HepG2 (cell line): ENCODE measurements at regions not wholly inside any gene's neighbourhood (a gene's known extent, or its start where the extent isn't known, plus 50 kb on each side); places are given as distances from the start of the nearest gene placed in this dataset.

Source experiments
- ATAC-seq: fragments of 200-7000 bp; cut with Tn5 transposase; 3 replicates; pipeline ENCODE4 v1.9.1; 2020; ENCODE audit warnings: mild to moderate bottlenecking, moderate library complexity
- BruUV-seq: library from RNA; stranded (reverse); fragments of 400-500 nt; replicated peaks from 2 replicates; lab custom pipeline; 2021; lab: Mats Ljungman, UMichigan
- CTCF ChIA-PET: fragments of 300-600 bp; formaldehyde crosslinking; extraction: SDS; loops from one replicate; lab custom pipeline; 2021; ENCODE audit warnings: low total read pairs, inconsistent platforms, low intra/inter-chr PET ratio; lab: Yijun Ruan, JAX
- POLR2A ChIA-PET: fragments of 350-600 bp; sonication (Branson Sonifier 250); formaldehyde crosslinking; loops from one replicate; lab custom pipeline; 2020; ENCODE audit warnings: antibody characterized with exemption, inconsistent platforms; lab: Yijun Ruan, JAX
- DNase-seq: peaks from one replicate; pipeline ENCODE4 v3.0.0-alpha.2; 2015; ENCODE audit warnings: low spot score
- FAIRE-seq: peaks from 3 replicates; lab custom pipeline; 2011; peaks lifted over from hg19 to GRCh38; lab: Jason Lieb, UNC
- H2AFZ ChIP-seq: one replicate; pipeline ENCODE4 v1.6.1; 2011; ENCODE audit warnings: low read length, inconsistent platforms
- H3K27ac ChIP-seq: fragments of 300-600 bp; 3 replicates; pipeline ENCODE4 v1.8.0; 2011; ENCODE audit warnings: mixed run types, mild to moderate bottlenecking, mixed read lengths, low read length, inconsistent platforms; ENCODE audit not compliant: insufficient read depth; ENCODE audit errors: extremely low read length
- H3K27me3 ChIP-seq, 2 experiments: fragments of 200-600 bp in 1 of 2; 2 replicates in 1 of 2; 3 replicates in 1 of 2; pipeline versions ENCODE4 v1.6.0 to v1.8.0; 2011; ENCODE audit warnings: low read length in 2 of 2, mild to moderate bottlenecking in 2 of 2, moderate library complexity in 2 of 2, inconsistent platforms in 1 of 2; ENCODE audit not compliant: insufficient read depth in 2 of 2, control insufficient read depth in 1 of 2
- H3K36me3 ChIP-seq, 2 experiments: fragments of 200-600 bp in 1 of 2; replicated peaks in 1 of 2; 2 replicates in 1 of 2; 3 replicates in 1 of 2; pipeline versions ENCODE4 v1.5.1 to v1.8.0; 2011; ENCODE audit warnings: low read length in 2 of 2, inconsistent platforms in 1 of 2; ENCODE audit not compliant: insufficient read depth in 2 of 2, control insufficient read depth in 1 of 2
- H3K4me1 ChIP-seq: 2 replicates; pipeline ENCODE4 v1.5.1; 2012; ENCODE audit warnings: low read length, inconsistent platforms; ENCODE audit not compliant: insufficient read depth
- H3K4me2 ChIP-seq: 2 replicates; pipeline ENCODE4 v1.6.0; 2011; ENCODE audit warnings: low read depth, low read length, inconsistent platforms
- H3K4me3 ChIP-seq, 3 experiments: fragments of 200-600 bp in 1 of 3; sonication (generic), shearing (Covaris generic) in 1 of 3; replicated peaks in 1 of 3; 2 replicates each; pipeline ENCODE4 v1.5.1; 2011 to 2016; ENCODE audit warnings: low read length in 3 of 3, inconsistent platforms in 2 of 3, low read depth in 2 of 3, mild to moderate bottlenecking in 2 of 3, control low read depth in 1 of 3, mixed read lengths in 1 of 3; ENCODE audit not compliant: insufficient read depth in 1 of 3
- H3K79me2 ChIP-seq: one replicate; pipeline ENCODE4 v1.6.1; 2011; ENCODE audit warnings: low read length, inconsistent platforms; ENCODE audit not compliant: insufficient read depth
- H3K9ac ChIP-seq: 2 replicates; pipeline ENCODE4 v1.6.0; 2011; ENCODE audit warnings: mild to moderate bottlenecking, low read depth, low read length, inconsistent platforms; ENCODE audit not compliant: insufficient read depth
- H3K9me3 ChIP-seq: 2 replicates; pipeline ENCODE4 v1.5.1; 2012; ENCODE audit warnings: mild to moderate bottlenecking, low read length
- H4K20me1 ChIP-seq: 2 replicates; pipeline ENCODE4 v1.6.0; 2011; ENCODE audit warnings: inconsistent platforms, mild to moderate bottlenecking, low read length, moderate library complexity; ENCODE audit not compliant: insufficient read depth
- CEBPG ChIP-seq: IDR thresholded peaks from 2 replicates; pipeline ENCODE4 v1.6.1; 2016
- CHD4 ChIP-seq: fragments of 200-600 bp; sonication (generic); IDR thresholded peaks from 2 replicates; pipeline ENCODE4 v1.7.0; 2017; ENCODE audit warnings: mild to moderate bottlenecking, low read length, borderline replicate concordance
- GATAD1 ChIP-seq: IDR thresholded peaks from 2 replicates; pipeline ENCODE4 v1.6.1; 2016; ENCODE audit warnings: missing genetic modification reagents, missing compliant biosample characterization
- JUN ChIP-seq: sonication (generic); formaldehyde crosslinking; IDR thresholded peaks from 2 replicates; pipeline ENCODE4 v1.4.0; 2020; ENCODE audit warnings: mild to moderate bottlenecking, missing genetic modification reagents
- KDM3A ChIP-seq: IDR thresholded peaks from 2 replicates; pipeline ENCODE4 v1.6.1; 2018; ENCODE audit warnings: low read depth, missing compliant biosample characterization
- KDM4B ChIP-seq: sonication (generic); formaldehyde crosslinking; IDR thresholded peaks from 2 replicates; pipeline ENCODE4 v1.4.0; 2020; ENCODE audit warnings: missing genetic modification reagents
- KLF13 ChIP-seq: sonication (generic); formaldehyde crosslinking; IDR thresholded peaks from 2 replicates; pipeline ENCODE4 v1.4.0; 2020; ENCODE audit warnings: mild to moderate bottlenecking, missing genetic modification reagents
- NR2F2 ChIP-seq: IDR thresholded peaks from 2 replicates; pipeline ENCODE4 v1.6.1; 2012; ENCODE audit warnings: low read depth, inconsistent platforms, borderline replicate concordance
- XRCC5 ChIP-seq: fragments of 200-400 bp; formaldehyde crosslinking; optimal IDR thresholded peaks from 2 replicates; pipeline ENCODE3; 2017; ENCODE audit warnings: mild to moderate bottlenecking, low read length
- ZFYVE20 ChIP-seq: sonication (generic); formaldehyde crosslinking; IDR thresholded peaks from 2 replicates; pipeline ENCODE4 v1.8.0; 2023; ENCODE audit warnings: low read depth, mild to moderate bottlenecking, moderate library complexity, missing genetic modification reagents, borderline replicate concordance
- ZNF232 ChIP-seq: sonication (generic); formaldehyde crosslinking; IDR thresholded peaks from 2 replicates; pipeline ENCODE4 v1.4.0; 2020; ENCODE audit warnings: missing genetic modification reagents, borderline replicate concordance
- ZNF441 ChIP-seq: sonication (generic); formaldehyde crosslinking; IDR thresholded peaks from 2 replicates; pipeline ENCODE4 v1.7.0; 2021; ENCODE audit warnings: missing genetic modification reagents, borderline replicate concordance
- ZNF564 ChIP-seq: sonication (generic); formaldehyde crosslinking; IDR thresholded peaks from 2 replicates; pipeline ENCODE4 v1.8.1; 2023; ENCODE audit warnings: mild to moderate bottlenecking, missing genetic modification reagents
- WGBS: methylation state at CpG from one replicate; pipeline ENCODE4 v1.1.6; 2017; ENCODE audit warnings: low lambda C conversion rate; 5-methylcytosine and 5-hydroxymethylcytosine counted together
- in situ Hi-C: cut with HindIII; loops from 2 replicates; pipeline ENCODE4 v1.10.0; 2017; ENCODE audit warnings: low pct_unique_long_range_greater_than_20kb; ENCODE audit not compliant: extremely low pct_ligation_motif_present
- intact Hi-C: fragments of 100-400 bp; cut with micrococcal nuclease; formaldehyde crosslinking; loops from one replicate; pipeline ENCODE4 v1.10.0; 2022; ENCODE audit not compliant: unreplicated experiment
- TF ChIP-seq, protein P1 (sequence below): sonication (generic); formaldehyde crosslinking; IDR thresholded peaks from 2 replicates; pipeline ENCODE4 v1.4.0; 2020; ENCODE audit warnings: mild to moderate bottlenecking, low read depth, missing genetic modification reagents
- TF ChIP-seq, protein P2 (sequence below): sonication (generic); formaldehyde crosslinking; IDR thresholded peaks from 2 replicates; pipeline ENCODE4 v1.8.0; 2022; ENCODE audit warnings: missing genetic modification reagents, mild to moderate bottlenecking, inconsistent platforms, borderline replicate concordance
- TF ChIP-seq, protein P3 (sequence below): sonication (generic); formaldehyde crosslinking; IDR thresholded peaks from 2 replicates; pipeline ENCODE4 v1.4.0; 2020; ENCODE audit warnings: low read depth, missing genetic modification reagents

- no peak for TF ChIP-seq CHD4
- TF ChIP-seq ZNF564 (CRISPR knock-in tag) = no peak
- TF ChIP-seq, protein P1, sequence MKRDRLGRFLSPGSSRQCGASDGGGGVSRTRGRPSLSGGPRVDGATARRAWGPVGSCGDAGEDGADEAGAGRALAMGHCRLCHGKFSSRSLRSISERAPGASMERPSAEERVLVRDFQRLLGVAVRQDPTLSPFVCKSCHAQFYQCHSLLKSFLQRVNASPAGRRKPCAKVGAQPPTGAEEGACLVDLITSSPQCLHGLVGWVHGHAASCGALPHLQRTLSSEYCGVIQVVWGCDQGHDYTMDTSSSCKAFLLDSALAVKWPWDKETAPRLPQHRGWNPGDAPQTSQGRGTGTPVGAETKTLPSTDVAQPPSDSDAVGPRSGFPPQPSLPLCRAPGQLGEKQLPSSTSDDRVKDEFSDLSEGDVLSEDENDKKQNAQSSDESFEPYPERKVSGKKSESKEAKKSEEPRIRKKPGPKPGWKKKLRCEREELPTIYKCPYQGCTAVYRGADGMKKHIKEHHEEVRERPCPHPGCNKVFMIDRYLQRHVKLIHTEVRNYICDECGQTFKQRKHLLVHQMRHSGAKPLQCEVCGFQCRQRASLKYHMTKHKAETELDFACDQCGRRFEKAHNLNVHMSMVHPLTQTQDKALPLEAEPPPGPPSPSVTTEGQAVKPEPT (CRISPR knock-in tag) = no peak
Observed at GRCh38 chr3:150251187-150252062, 156.7 kb upstream of the TSC22D2 start (continued).

GRCh38 chr3:150249779-150250470, 158.2 kb upstream of the TSC22D2 start:
- no peak for DNase-seq
- Histone ChIP-seq H3K9ac (no peak overlapping the region), H3K27ac (no peak overlapping the region), H3K4me3 (no peak overlapping the region), H3K27me3 (no peaks in the 10 kb centered on the region), H3K79me2 (no peaks in the 10 kb centered on the region), H3K36me3 (no peaks in the 10 kb centered on the region), H2AFZ (no peak overlapping the region), H4K20me1 (no peaks in the 10 kb centered on the region), H3K4me1 (peaks cover 19% of the 10 kb centered on the region), H3K4me2 (no peak overlapping the region), H3K9me3 (no peaks in the 10 kb centered on the region)
- in situ Hi-C loops (no loop called here), intact Hi-C loops (no loop called here)
- ATAC-seq = no peak
- no peak for FAIRE-seq
- 77% methylated on average over 7 of the region's 7 CpGs for WGBS
- POLR2A ChIA-PET = no interaction called here
- CTCF ChIA-PET = no interaction called here
- no TSS peak for BruUV-seq
- TF ChIP-seq, protein P2, sequence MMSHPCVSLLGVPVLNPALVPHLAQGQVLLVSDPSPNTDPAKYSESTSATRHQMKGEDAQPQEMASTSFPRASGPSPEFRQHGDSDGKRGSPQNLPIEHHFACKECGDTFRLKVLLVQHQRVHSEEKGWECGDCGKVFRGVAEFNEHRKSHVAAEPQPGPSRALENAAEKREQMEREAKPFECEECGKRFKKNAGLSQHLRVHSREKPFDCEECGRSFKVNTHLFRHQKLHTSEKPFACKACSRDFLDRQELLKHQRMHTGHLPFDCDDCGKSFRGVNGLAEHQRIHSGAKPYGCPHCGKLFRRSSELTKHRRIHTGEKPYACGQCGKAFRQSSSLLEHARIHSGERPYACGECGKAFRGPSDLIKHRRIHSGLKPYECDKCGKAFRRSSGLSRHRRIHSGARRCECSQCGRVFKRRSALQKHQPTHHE (CRISPR knock-in tag) = no peak
- TF ChIP-seq KLF13 (CRISPR knock-in tag) (no peak), JUN (CRISPR knock-in tag) (no peak), KDM4B (CRISPR knock-in tag) (no peak), XRCC5 (no peak), ZNF441 (CRISPR knock-in tag) (no peak), GATAD1 (CRISPR knock-in tag) (no peak), NR2F2 (no peak), CEBPG (no peak), ZNF232 (no peak), ZFYVE20 (no peak), KDM3A (CRISPR knock-in tag) (no peak)
- TF ChIP-seq, protein P3, sequence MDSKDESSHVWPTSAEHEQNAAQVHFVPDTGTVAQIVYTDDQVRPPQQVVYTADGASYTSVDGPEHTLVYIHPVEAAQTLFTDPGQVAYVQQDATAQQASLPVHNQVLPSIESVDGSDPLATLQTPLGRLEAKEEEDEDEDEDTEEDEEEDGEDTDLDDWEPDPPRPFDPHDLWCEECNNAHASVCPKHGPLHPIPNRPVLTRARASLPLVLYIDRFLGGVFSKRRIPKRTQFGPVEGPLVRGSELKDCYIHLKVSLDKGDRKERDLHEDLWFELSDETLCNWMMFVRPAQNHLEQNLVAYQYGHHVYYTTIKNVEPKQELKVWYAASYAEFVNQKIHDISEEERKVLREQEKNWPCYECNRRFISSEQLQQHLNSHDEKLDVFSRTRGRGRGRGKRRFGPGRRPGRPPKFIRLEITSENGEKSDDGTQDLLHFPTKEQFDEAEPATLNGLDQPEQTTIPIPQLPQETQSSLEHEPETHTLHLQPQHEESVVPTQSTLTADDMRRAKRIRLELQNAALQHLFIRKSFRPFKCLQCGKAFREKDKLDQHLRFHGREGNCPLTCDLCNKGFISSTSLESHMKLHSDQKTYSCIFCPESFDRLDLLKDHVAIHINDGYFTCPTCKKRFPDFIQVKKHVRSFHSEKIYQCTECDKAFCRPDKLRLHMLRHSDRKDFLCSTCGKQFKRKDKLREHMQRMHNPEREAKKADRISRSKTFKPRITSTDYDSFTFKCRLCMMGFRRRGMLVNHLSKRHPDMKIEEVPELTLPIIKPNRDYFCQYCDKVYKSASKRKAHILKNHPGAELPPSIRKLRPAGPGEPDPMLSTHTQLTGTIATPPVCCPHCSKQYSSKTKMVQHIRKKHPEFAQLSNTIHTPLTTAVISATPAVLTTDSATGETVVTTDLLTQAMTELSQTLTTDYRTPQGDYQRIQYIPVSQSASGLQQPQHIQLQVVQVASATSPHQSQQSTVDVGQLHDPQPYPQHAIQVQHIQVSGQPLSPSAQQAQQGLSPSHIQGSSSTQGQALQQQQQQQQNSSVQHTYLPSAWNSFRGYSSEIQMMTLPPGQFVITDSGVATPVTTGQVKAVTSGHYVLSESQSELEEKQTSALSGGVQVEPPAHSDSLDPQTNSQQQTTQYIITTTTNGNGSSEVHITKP = no peak
